ENCODE measurements at regions not wholly inside any gene's neighbourhood (a gene's known extent, or its start where the extent isn't known, plus 50 kb on each side); places are given as distances from the start of the nearest gene placed in this dataset.

GRCh38 chr18:51527826-51528225, 330.3 kb upstream of the MEX3C start (continued):
- TF ChIP-seq IRF1 (CRISPR knock-in tag; IDR thresholded peaks at IDR 0.05; ENCODE audit: borderline replicate concordance): no peak
- TF ChIP-seq ZNF445 (CRISPR knock-in tag; IDR thresholded peaks at IDR 0.05; ENCODE audit: low read depth): no peak
- TF ChIP-seq ZNF507 (tag; conservative IDR thresholded peaks at IDR 0.05): no peak
- TF ChIP-seq MCM3 (IDR thresholded peaks at IDR 0.05): no peak
- TF ChIP-seq MECOM (CRISPR knock-in tag; IDR thresholded peaks at IDR 0.05): no peak
- no peak for TF ChIP-seq ZBTB11 (CRISPR knock-in tag; IDR thresholded peaks at IDR 0.05)

GRCh38 chr18:51531501-51531900, 334.0 kb upstream of the MEX3C start:
- no peak overlapping the region for H3K27ac ChIP-seq (ENCODE audit: extremely low read depth, low read depth, low read length)
- TF ChIP-seq IFI16 (CRISPR knock-in tag; IDR thresholded peaks at IDR 0.05): no peak
- no peak for TF ChIP-seq EP400 (IDR thresholded peaks at IDR 0.05)
- no peak for TF ChIP-seq YY1 (IDR thresholded peaks at IDR 0.05; ENCODE audit: borderline replicate concordance in 1 of 3, control insufficient read depth in 1 of 3, extremely low read depth in 1 of 3, insufficient read depth in 3 of 3, insufficient read length in 1 of 3, insufficient replicate concordance in 2 of 3, low read depth in 1 of 3, low read length in 2 of 3)
- no peak for TF ChIP-seq CREM (IDR thresholded peaks at IDR 0.05; ENCODE audit: low read depth)
- TF ChIP-seq TBL1XR1 (IDR thresholded peaks at IDR 0.05; ENCODE audit: low read length in 2 of 2): no peak
- no peak for TF ChIP-seq E2F1 (CRISPR knock-in tag; IDR thresholded peaks at IDR 0.05)
- TF ChIP-seq SNAPC5 (CRISPR knock-in tag; IDR thresholded peaks at IDR 0.05): no peak
- TF ChIP-seq YBX1 (IDR thresholded peaks at IDR 0.05): no peak
- POLR2A ChIA-PET: no interaction called here

More at GRCh38 chr18:51531501-51531900, 334.0 kb upstream of the MEX3C start:
- no peaks in the 10 kb centered on the region for H3K9me1 ChIP-seq (ENCODE audit: control insufficient read depth, insufficient read depth, low read length)
- no peak overlapping the region for H3K9ac ChIP-seq (ENCODE audit: insufficient read depth in 1 of 2, low read depth in 2 of 2, low read length in 2 of 2)
- no peak overlapping the region for H3K4me2 ChIP-seq (ENCODE audit: insufficient read depth, low read length)
- FAIRE-seq (no peak), ATAC-seq (no peak), DNase-seq (ENCODE audit: extremely low read depth in 1 of 4, low spot score in 3 of 4) (no peak)
- intact Hi-C loops (cut with micrococcal nuclease) (no loop called here), in situ Hi-C loops (cut with MboI) (no loop called here)
- CTCF ChIA-PET (ENCODE audit: low intra/inter-chr PET ratio): no interaction called here
- no peaks in the 10 kb centered on the region for H3K79me2 ChIP-seq (ENCODE audit: control insufficient read depth, insufficient read depth, low read length)
- no peak overlapping the region for H2AFZ ChIP-seq (ENCODE audit: low read depth, low read length)
- no peak overlapping the region for H3K4me3 ChIP-seq
- WGBS (ENCODE audit: insufficient coverage, low coverage, missing lambda C conversion rate): 0% methylated on average over 3 of the region's 5 CpGs
- no TSS peak for BruUV-seq (replicated peaks)
- no peaks in the 10 kb centered on the region for H4K20me1 ChIP-seq (replicated peaks; ENCODE audit: control insufficient read depth, insufficient read depth, low read length)
- H3K27me3 ChIP-seq (ENCODE audit: control insufficient read depth in 2 of 2, insufficient read depth in 2 of 2, low read length in 2 of 2): no peaks in the 10 kb centered on the region
- H3K36me3 ChIP-seq (ENCODE audit: control insufficient read depth, insufficient read depth, low read length): no peaks in the 10 kb centered on the region
- H3K9me3 ChIP-seq (replicated peaks; ENCODE audit: control insufficient read depth, insufficient read depth, low read depth, low read length): no peaks in the 10 kb centered on the region
- H3K4me1 ChIP-seq (replicated peaks in 1 of 2; ENCODE audit: control insufficient read depth in 2 of 2, insufficient read depth in 2 of 2, low read length in 2 of 2): no peaks in the 10 kb centered on the region

Data from K562 (cell line).